Umbilical cord (tissue), 1 donor: ENCODE measurements at regions not wholly inside any gene's neighbourhood (a gene's known extent, or its start where the extent isn't known, plus 50 kb on each side); places are given as distances from the start of the nearest gene placed in this dataset.
A peak's percentile ranks its signal among the peaks of the same experiment; 100 is the strongest.

Source experiments
- DNase-seq: peaks from one replicate; pipeline ENCODE4 v3.0.0-alpha.2; 2015; ENCODE audit warnings: low spot score

DNA sequence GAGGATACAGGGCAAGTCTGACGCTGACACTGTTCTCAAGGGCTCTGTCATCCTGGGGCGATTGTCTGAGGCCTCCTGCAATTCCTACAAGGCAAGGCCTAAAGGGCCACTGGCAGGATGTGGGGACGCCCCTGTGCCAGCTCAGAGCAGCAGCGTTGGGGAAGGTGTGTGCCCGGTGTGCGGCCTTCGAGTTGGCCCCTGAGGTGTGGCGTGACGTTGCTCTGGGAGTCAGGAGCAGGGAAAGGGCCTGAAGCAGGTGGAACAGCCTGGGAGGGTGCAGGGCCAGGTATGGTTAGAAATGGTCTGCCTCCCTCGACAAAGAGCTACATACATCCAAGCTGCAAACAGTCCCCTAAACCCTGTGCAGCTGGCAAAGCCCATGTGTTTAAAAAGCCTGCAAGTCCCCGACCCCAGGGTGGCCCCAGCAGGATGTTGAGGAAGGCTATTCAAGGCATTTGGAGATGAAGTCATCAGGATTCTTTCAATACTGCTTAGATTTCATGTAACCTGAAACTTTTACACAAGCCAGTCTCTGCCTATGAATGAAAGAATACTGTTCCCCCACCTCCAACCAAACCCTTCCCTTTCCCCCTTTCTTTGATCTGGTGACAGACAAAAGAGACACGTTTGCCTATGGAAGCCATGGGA, 142.5 kb upstream of the TNS3 start:
- peak; percentile 87 for DNase-seq

DNA sequence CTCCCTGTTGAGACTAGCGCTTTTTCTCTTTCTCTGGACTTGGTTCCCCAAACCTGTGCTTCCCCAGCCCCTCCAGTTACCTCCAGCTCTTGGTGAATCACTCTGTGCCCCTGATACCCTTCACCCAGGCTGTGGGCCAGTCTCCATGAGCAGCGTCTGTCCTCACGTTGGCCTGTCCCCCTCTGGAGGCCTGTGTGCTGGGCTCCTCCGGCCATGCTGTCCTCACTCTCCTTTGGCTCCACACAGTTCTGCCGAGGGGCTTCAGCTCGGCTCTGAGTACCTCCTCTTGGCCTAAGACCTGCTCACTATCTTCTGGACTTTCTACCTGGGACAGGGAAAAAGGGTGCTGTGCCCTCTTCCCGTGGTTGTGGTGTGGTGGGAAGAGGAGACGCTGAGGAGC, 140.2 kb upstream of the TNS3 start:
- DNase-seq: no peak

DNA sequence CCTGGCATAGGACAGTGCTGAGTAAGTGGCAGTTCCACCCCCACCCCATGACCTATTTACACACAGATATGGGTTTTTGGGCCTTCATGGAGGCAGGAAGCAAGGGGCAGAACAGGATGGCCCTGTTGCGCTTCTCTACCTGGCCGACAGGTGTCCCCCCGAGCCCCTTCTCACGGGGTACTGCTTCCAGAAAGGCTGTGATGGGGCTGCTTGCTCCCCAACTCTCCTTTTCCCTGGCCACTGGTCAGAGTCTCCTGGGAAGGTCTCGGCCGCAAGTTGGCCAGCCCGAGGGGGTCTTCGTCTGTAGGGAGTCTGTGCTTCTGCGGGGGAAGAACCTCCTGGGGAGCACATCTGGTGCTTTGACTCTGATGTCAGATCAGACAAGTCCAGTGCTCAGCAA, 139.8 kb upstream of the TNS3 start:
- DNase-seq: no peak

DNA sequence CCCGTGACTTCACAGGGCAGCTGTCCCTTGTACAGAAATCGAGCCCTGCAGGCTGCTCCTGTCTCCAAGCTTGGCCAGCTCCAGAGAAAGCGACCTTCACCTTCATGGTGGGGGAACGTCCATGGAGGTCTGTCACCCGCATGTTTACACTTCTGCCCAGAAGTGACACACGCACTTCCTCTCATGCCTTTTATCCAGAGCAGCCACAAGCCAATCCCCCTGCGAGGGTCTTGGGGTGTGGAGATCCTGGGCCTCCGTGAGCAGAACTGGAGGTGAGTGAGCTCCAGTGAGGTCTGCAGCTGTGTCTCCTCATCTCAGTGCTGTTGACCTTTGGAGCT, 139.0 kb upstream of the TNS3 start:
- no peak for DNase-seq

DNA sequence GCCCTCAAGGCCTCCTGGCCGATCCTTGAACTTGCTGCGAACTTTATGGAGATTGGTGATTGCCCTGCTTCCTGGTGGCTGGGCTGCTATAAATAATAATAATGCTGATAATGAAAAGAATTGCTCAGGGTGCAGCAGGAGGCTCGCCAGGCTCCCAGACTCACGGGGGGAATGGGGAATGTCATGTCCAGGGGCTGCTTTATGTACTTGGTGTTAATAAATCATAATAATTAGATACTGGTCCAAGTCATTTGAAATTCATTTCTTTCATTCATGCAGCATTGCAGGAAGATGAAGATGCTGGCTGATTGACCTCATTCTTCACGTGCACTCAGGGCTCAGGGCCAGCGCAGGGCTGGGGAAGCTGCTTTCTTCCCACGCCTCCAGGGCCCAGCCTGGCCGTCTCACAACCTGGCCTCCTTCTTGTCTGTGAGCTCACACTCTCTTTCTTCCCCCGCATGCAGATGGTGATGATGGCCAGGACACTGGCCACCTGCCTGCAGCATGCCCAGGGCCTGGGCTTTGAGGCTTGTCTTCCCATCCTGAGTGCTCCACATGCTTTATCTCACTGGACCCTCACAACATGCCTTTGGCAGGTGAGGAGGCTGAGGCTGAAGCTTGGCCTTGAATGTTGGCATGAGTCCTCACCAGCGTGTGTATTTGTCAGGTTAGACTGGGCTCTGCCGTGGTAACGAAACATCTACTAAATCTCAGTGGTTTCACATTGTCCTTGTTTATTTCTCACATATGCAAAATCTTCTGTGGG, 138.4 kb upstream of the TNS3 start:
- peak; percentile 70 for DNase-seq

DNA sequence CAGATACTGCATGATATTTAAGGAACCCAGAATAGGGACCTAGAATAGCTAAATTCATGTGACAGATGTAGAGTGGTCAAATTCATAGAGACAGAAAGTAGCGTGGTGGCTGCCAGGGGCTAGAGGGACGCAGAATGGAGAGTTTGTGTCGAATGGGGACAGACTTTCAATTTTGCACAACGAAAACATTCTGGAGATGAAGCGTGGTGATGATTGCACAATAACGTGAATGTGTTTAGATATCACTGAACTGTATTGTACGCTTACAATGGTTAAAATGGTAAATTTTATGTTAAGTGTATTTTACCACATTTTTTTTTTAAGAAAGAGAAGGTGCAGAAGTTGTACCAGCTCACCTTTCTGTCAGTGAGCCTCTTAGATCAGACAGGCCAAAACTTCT, 137.8 kb upstream of the TNS3 start:
- no peak for DNase-seq

DNA sequence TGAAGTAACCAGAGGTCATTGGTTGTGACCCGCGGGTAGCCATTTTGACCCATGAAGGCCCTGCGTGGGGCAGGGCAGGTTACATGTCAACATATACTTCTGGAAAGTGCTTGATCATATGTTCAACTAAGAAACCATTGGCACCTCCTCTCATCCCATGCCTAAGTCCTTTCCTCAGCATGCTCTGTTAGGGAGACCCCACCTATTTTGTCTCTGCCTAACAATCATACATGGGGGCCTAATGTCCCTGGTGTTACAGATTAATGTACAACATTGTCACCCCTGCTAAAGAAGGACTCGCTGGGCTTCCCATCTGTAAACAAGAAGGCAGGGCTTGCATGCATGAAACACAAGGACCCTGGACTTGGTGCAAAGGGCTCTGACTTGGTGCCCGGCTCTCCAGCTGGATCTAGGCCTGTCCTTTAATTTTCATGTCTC, 133.7 kb upstream of the TNS3 start:
- DNase-seq: no peak

DNA sequence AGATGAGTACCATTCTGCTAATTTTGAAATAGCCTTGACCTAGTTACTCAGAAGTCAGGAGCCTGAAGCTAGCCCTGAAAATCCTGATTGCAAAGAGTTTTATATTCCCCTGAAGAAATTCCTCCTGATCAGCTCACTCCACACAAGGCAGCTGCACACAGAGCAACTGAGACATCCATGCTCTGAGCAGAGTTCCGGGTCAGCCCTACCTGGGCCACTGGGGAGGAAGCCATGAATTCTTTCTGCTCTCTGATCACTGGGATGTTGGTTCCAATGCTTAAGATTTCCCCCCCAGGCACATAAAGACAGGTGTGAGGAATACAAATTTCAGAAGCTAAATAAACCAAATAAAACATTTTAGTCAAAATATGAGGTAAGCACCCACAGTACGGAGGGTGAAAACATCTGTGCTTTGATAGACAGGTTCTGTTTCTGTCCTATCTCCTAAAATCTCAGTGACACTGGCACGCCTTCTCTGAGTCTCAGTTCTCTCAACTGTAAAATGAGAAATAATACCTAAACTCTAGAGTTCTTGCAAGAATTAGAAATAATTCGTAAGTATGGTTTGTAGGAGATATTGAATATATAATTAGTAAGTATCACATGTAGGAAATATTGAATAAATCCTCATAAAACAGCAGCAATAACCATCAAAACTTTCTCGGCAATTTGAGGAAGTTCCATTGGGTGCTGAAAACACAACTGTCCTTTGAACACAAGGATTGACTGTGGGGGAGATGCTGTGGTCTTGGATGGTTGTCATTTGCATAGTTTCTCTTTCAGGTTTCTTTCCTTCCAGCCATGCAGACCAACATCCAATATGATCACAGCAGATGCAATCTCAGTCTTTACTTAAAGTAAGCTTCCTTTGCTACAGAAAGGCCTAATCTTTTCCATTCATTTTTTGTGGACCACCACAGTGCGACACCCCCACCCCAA, 133.0 kb upstream of the TNS3 start:
- no peak for DNase-seq

DNA sequence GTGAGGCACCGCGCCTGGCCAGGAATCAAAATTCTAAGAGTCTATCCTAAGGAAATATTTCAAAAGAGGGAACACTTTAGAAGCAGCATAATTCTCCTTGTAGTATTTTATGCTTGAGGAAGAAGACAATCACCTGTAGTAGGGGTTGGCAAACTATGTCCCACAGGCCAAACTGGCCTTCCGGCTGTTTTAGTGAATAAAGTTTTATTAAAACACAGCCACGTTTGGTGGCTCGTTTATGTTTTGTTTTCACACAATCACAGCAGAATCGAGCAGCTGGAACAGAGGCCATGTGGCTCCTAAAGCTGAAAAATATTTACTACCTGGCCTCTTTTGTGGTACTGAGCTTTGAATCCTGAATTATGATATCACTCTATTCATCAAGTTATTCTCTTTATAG, 131.7 kb upstream of the TNS3 start:
- DNase-seq: no peak

DNA sequence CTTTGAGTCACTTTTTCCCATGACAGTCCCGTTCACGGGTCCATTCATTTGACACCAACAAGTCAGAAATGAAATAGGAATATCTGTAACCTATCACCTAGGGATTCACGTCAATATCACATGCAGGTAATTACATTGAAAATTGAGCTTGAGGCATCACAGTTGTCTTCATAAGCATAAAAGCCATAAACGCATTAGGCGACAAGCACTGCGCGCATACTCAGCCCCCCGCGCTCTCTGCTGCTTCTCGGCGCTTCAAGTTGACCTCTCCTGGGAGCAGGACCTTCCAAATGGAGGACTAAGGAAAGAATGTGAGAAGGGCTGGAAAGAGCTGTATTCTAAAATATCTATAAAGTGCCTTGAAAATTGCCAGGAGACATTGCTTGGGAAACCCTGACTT, 130.5 kb upstream of the TNS3 start:
- no peak for DNase-seq

DNA sequence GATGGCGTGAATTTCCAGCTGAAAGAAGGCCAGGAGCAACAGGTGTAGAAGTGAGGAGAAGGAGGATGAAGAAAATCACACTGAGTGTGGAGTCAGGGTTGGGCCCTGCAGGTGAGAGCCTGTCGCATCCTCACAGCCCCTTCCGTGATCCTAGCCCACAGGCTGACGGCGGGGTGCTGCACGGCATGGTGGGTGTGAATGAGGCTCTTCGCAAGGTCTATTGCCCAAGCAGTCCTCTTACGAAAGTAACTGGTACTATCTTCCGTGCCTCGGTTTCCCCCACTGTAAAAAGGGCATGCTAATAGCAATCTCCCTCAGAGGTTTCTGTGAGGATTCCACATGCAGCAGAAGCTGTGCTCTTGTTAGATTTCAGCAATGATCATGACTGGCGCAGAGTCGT, 129.9 kb upstream of the TNS3 start:
- DNase-seq: no peak

DNA sequence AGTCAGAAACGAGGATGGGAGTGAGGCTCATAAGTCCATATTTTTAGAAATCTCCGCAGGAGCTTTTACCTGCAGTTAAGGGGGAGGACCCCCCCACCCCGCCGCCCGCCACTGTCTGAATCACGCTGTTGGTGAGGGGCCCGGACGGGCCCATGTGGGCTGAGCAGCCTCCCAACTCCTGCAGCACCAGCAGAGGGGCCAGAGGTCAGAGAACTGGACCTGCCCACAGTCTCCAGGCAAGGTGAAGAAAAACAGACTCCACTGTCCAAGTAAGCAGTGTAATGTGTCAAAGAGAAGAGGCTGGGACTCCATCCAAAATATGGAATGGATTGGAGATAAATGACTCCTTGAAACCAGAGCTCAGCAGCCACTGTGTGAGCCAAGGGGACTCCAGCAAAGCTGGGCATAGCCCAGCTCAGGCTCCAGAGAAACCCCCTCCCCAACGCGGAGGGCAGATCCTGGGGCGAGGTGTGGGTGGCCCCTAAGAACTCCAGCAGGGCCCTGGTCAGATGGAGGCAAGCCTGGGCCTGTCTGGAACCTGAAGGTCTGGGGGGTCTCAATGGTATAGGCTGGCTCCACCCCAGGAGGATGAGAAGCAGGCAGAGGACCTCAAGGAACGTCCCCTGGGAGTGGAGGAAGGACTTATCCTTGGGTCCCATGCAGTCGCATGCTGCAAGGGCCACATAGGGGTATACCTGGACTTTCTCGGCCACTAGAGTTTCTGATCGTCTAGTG, 128.5 kb upstream of the TNS3 start:
- DNase-seq: peak; percentile 93

DNA sequence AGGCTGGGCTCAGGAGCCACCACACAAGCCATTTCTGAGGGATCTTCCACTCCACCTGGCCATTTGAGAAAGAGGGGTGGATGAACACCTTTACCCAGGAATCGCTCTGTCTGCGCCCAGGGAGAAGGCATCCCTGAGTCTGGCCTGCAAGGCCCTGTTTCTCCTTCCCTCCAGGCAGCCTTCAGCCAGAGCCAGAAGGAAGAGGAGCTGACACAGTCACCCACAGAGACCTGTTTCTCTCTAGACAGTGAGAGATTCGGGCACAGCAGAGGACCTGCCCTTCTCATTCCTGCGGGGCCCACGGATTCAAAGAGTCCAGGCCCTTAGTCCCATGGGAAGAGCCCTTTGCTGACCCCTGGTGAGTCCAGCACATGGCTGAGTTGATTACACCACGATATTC, 127.5 kb upstream of the TNS3 start:
- DNase-seq: no peak

DNA sequence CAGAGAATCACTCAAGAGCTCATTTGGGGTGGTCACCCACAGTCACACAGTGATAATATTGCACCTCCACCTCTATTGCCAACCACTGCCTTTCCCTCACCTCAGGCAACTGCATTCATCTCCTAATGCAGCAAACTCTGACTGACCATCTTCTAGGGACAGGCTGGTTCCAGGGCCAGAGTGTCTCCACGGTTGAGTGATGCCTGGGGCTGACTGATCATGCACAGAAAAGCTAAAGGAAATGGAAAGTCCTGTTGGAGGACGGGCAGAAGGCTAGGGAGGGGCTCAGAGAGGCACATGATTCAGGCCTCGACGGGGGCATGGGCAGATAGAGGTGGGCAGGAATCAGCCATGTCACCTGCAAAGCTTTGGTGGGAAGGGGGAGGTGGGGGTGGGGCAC, 127.1 kb upstream of the TNS3 start:
- DNase-seq: no peak

DNA sequence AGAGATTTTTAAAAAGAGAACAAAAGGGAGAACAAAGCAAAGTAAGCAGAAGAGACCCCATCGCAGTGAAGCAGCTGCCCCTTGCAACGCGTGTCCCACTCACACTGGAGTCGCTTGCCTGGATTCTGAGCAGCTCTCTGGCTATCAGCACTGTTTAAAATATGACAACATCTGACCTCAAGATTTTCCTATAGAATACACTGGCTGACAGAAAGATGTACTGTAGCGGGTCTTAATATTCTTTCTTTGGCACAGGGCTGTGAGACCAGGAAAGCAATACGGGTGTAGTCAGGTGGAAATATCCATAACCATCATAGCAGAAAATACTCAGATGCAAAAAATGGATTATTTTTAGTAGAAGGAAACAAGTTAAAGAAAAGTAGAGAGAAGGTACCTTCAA, 125.7 kb upstream of the TNS3 start:
- no peak for DNase-seq

DNA sequence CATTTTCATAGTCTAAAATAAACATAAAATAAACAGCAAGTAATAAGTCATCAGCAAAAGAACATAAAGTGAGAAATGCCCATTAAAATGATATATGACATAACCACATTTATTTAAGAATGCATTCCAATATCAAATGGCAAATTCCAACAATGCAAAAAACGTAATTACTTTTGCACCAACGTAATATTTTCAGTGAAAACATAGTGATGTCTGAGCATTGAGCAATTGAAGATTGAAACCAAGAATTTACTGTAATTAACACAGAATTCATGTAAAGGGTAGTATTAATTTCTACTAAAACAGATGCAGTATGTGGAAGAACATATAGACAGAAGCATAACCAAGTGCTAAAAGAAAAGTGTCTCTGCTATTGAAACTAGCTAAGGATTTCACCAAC, 123.0 kb upstream of the TNS3 start:
- DNase-seq: no peak

DNA sequence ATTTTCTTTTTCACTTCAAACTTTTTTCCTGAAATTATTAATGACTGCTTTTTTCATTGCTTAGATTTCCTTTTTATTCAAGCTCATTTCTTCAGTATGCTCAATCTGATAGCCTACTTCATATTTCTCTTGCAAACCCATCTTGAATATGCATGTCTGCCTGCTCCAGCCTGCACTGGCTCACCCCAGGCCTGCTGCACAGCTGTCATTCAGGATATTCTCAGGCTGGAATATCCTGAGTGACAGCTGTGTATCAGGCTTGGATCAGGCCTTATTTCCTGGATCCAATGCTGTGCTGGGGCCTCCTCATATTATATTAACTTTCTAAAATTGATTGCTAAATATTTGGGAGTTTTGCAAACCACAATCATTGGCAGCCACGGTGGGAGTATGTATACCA, 120.2 kb upstream of the TNS3 start:
- DNase-seq: no peak

DNA sequence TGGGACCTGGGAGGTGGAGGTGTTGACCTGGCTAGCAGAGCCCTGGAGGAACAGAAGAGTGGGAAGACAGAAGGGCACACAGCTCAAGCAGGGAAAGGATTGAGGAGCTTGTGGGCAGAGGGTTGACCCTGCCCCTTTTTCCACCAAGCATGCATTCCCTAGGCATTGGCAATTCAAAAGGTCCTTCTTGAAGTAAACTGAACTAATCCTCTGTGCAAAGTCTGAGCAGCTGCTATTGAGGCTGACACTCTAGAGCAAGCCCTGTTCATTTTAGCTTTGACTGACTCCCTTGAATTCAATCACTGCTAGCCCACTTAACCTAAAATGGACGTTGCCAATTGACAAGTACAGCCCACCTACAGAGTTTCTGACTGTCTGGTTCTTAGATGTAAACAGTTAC, 116.5 kb upstream of the TNS3 start:
- DNase-seq: no peak

DNA sequence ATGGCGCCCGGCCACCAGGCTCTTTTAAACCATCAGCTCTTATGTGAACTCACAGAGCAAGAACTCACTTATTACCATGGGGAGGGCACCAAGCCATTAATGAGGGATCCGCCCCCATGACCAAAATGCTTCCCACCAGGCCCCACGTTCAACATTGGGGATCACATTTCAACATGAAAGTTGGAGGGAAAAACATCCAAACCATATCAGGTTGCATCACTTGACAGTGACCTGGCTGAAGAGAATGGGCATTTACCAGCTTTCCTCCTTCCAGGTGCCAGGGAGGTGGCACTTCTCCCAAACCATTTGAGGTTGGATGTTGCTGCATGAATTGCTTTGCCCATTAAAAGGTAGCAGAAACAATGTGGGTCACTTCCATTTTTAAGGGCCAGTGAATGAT, 115.6 kb upstream of the TNS3 start:
- DNase-seq: no peak

DNA sequence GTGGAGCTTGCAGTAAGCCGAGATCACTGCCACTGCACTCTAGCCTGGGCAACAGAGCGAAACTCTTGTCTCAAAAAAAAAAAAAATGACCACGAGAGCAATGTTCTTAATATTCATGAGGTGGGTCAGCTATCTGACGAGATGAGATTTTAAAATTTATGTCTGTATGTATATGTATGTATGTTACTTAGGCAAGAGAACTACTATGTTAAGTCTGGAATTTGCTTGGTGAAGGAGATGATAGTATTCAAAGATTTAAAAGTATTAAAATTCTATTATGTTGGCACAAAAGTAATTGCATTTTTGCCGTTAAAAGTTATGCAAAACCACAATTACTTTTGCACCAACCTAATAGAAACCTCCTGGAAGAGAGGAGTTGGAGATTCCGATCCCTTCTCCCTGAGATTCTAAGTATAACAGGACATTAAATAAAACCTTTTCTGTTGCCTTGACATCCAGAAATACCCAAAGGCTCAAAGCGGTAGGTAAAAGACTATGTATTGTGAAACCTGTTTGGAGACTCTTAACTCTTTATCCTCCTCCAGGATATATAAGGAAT, 114.3 kb upstream of the TNS3 start:
- no peak for DNase-seq

DNA sequence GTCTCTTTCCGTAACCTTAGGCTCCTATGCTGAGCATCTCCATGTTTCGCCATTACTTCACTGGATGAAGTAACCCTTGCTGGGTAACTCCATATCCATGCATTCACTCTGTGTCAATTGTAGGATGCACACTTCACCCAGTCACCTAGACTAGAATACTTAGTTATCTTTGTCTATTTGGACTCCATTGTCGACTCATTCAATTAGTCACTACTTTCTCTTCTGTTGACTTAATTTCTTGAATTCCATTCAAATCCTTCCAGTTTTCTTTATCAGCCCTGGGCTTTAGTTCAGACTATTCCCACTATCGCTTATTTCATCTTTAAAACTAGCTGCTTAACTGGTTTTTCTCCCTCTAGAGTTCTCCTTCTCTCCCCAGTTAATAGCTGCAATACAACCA, 111.3 kb upstream of the TNS3 start:
- DNase-seq: peak; percentile 79

DNA sequence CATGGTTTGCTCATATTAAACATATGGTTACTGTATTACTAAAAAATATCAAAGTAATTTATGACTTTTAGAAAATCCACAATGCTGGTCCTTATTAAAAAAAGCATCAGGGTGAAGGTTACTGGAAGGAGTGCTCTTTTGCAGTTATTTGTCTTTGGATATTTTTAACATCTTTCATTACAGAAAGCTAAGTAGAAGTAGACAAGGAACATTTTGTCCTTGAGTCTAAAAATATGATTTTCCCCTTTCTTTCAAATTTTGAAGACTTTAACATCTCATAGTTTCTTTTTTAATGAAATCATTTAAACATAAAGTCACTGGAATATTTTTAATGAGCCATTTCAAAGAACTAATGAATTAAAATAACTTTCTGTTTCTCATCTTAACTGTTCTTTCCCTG, 110.1 kb upstream of the TNS3 start:
- DNase-seq: peak; percentile 13
